ENCODE measurements at regions not wholly inside any gene's neighbourhood (a gene's known extent, or its start where the extent isn't known, plus 50 kb on each side); places are given as distances from the start of the nearest gene placed in this dataset.

DNA sequence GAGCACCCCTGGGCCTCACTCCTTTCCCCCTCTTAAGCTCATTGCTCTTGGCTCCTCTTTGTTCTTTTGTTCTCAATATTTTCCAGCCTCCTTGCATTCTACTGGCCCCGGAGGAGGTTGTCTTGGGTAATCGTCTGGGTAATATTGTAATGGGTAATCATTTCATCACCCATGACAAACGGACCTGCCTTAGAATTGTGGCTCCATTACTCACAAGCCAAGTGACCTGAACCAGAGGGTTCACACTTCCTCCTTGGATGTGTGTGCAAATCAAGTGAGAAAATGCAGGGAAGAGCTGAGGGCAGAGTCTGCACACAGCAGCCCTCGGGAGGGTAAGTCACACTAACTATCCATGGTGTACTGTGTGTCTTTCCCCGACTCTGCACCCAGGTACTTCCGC is 305.0 kb downstream of the BUD13 start:
- DNase-seq (ENCODE audit: low read depth in 6 of 9, low spot score in 9 of 9), result no peak
- Histone ChIP-seq H3K27ac (ENCODE audit: low read depth in 1 of 2, low read length in 1 of 2) (no peak overlapping the region), H3K9me3 (ENCODE audit: control insufficient read depth in 2 of 2, insufficient read depth in 1 of 2, low read length in 1 of 2) (no peaks in the 10 kb centered on the region), H3K4me1 (ENCODE audit: control insufficient read depth in 2 of 2, insufficient read depth in 2 of 2, low read length in 2 of 2) (no peaks in the 10 kb centered on the region), H3K27me3 (ENCODE audit: control insufficient read depth in 2 of 2, insufficient read depth in 1 of 2, low read length in 1 of 2) (no peaks in the 10 kb centered on the region), H3K4me3 (ENCODE audit: low read length in 2 of 2) (no peak overlapping the region), H3K36me3 (ENCODE audit: control insufficient read depth in 2 of 2, insufficient read depth in 2 of 2, low read length in 1 of 2) (no peaks in the 10 kb centered on the region)
- WGBS, result 85% methylated on average over 6 of the region's 6 CpGs

DNA sequence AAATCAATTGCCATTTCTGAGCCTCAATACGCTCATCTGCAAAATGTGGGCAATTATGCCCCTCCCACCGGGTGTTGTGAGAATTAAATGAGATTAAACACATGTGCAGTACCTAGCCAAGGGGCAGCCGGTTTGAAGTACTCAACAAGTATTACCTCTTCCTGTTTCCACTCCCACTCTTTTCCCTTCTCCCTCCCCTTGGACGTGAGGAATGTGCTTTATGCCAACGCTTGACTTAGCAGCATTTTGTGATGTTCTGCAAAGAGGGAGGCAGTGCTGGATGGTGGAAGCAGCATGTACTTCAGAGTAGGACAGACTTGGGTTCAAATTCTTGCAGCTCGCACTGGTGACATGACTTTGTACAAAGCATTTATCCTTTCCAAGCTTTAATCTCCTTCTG is 306.0 kb downstream of the BUD13 start:
- Histone ChIP-seq H3K4me1 (ENCODE audit: control insufficient read depth in 2 of 2, insufficient read depth in 2 of 2, low read length in 2 of 2) (no peaks in the 10 kb centered on the region), H3K27me3 (ENCODE audit: control insufficient read depth in 2 of 2, insufficient read depth in 1 of 2, low read length in 1 of 2) (no peaks in the 10 kb centered on the region), H3K4me3 (ENCODE audit: low read length in 2 of 2) (no peak overlapping the region), H3K9me3 (ENCODE audit: control insufficient read depth in 2 of 2, insufficient read depth in 1 of 2, low read length in 1 of 2) (no peaks in the 10 kb centered on the region), H3K36me3 (ENCODE audit: control insufficient read depth in 2 of 2, insufficient read depth in 2 of 2, low read length in 1 of 2) (no peaks in the 10 kb centered on the region), H3K27ac (ENCODE audit: low read depth in 1 of 2, low read length in 1 of 2) (no peak overlapping the region)
- 70% methylated on average over 6 of the region's 6 CpGs for WGBS
- no peak for DNase-seq (ENCODE audit: low read depth in 6 of 9, low spot score in 9 of 9)

DNA sequence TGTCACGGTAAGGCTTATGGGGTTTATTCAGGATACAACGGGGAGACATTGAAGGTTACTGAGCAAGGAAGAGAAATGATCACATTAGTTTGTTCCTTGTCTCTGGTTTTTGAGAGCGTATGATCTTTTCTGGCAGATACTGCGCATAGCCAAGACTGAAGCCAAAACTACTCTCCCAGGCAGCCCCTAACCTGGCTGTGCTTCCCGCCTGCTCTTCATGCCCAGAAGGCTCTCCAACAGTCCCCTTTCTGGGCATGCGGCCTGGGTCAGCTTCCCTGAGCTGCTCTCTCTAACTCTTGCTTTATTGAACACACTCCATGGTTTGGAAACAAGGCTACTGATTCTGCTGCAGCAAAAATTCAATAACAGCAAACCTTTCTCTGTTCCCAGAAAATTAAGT is 306.6 kb downstream of the BUD13 start:
- Histone ChIP-seq H3K4me3 (ENCODE audit: low read length in 2 of 2) (no peak overlapping the region), H3K36me3 (ENCODE audit: control insufficient read depth in 2 of 2, insufficient read depth in 2 of 2, low read length in 1 of 2) (no peaks in the 10 kb centered on the region), H3K9me3 (ENCODE audit: control insufficient read depth in 2 of 2, insufficient read depth in 1 of 2, low read length in 1 of 2) (no peaks in the 10 kb centered on the region), H3K27me3 (ENCODE audit: control insufficient read depth in 2 of 2, insufficient read depth in 1 of 2, low read length in 1 of 2) (no peaks in the 10 kb centered on the region), H3K4me1 (ENCODE audit: control insufficient read depth in 2 of 2, insufficient read depth in 2 of 2, low read length in 2 of 2) (no peaks in the 10 kb centered on the region), H3K27ac (ENCODE audit: low read depth in 1 of 2, low read length in 1 of 2) (no peak overlapping the region)
- 97% methylated on average over 6 of the region's 6 CpGs for WGBS
- DNase-seq (ENCODE audit: low read depth in 6 of 9, low spot score in 9 of 9), result no peak

DNA sequence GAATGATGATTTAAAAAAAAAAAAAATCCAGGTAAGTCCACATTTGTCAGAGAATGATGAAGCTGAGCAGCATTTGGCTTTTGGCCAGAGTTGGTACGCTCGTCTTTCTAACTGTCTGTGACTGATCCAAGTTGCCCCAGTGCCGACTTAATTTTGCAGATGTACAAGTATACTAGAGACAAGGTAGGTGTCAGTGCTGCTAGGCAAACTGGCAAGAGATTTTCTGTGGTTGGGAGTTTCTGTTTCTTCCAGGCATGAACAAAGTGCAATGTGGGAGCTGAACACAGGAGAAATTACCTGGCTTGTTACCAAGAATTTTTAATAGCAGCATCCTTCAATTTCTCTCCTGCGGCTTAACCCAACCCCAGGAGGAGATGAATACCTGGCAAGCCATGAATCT is 307.7 kb downstream of the BUD13 start:
- Histone ChIP-seq H3K4me1 (ENCODE audit: control insufficient read depth in 2 of 2, insufficient read depth in 2 of 2, low read length in 2 of 2) (no peaks in the 10 kb centered on the region), H3K4me3 (ENCODE audit: low read length in 2 of 2) (no peak overlapping the region), H3K36me3 (ENCODE audit: control insufficient read depth in 2 of 2, insufficient read depth in 2 of 2, low read length in 1 of 2) (no peaks in the 10 kb centered on the region), H3K9me3 (ENCODE audit: control insufficient read depth in 2 of 2, insufficient read depth in 1 of 2, low read length in 1 of 2) (no peaks in the 10 kb centered on the region), H3K27me3 (ENCODE audit: control insufficient read depth in 2 of 2, insufficient read depth in 1 of 2, low read length in 1 of 2) (peaks cover 0 to 3% of the 10 kb centered on the region in 2 donors), H3K27ac (ENCODE audit: low read depth in 1 of 2, low read length in 1 of 2) (no peak overlapping the region)
- no peak for DNase-seq (ENCODE audit: low read depth in 6 of 9, low spot score in 9 of 9)
- WGBS, result 88% methylated on average over 4 of the region's 4 CpGs

DNA sequence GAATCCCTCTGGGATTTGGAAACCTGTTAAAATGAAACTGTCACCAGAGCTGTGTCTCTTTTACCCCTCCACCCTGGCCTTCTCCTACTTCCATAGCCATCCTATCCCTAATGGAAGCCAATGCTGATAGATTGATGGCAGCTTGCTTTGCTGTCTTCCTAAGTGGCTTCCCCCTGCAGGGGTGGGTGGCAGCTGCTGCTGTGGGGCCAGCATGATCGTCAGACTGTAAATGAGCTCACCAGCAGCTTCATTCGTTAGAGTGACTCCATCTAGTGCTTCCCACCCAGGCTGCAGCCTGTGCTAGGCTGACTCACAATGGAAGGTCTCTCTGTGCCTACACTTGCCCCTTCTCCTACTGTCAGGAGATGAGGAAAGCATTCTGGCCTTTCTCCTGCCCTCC is 311.0 kb downstream of the BUD13 start:
- Histone ChIP-seq H3K36me3 (ENCODE audit: control insufficient read depth in 2 of 2, insufficient read depth in 2 of 2, low read length in 1 of 2) (no peaks in the 10 kb centered on the region), H3K4me1 (ENCODE audit: control insufficient read depth in 2 of 2, insufficient read depth in 2 of 2, low read length in 2 of 2) (no peaks in the 10 kb centered on the region), H3K27ac (ENCODE audit: low read depth in 1 of 2, low read length in 1 of 2) (no peak overlapping the region), H3K27me3 (ENCODE audit: control insufficient read depth in 2 of 2, insufficient read depth in 1 of 2, low read length in 1 of 2) (peaks cover 0 to 11% of the 10 kb centered on the region in 2 donors), H3K4me3 (ENCODE audit: low read length in 2 of 2) (no peak overlapping the region), H3K9me3 (ENCODE audit: control insufficient read depth in 2 of 2, insufficient read depth in 1 of 2, low read length in 1 of 2) (no peaks in the 10 kb centered on the region)
- no peak for DNase-seq (ENCODE audit: low read depth in 6 of 9, low spot score in 9 of 9)
- 15% methylated on average over 2 of the region's 2 CpGs for WGBS

DNA sequence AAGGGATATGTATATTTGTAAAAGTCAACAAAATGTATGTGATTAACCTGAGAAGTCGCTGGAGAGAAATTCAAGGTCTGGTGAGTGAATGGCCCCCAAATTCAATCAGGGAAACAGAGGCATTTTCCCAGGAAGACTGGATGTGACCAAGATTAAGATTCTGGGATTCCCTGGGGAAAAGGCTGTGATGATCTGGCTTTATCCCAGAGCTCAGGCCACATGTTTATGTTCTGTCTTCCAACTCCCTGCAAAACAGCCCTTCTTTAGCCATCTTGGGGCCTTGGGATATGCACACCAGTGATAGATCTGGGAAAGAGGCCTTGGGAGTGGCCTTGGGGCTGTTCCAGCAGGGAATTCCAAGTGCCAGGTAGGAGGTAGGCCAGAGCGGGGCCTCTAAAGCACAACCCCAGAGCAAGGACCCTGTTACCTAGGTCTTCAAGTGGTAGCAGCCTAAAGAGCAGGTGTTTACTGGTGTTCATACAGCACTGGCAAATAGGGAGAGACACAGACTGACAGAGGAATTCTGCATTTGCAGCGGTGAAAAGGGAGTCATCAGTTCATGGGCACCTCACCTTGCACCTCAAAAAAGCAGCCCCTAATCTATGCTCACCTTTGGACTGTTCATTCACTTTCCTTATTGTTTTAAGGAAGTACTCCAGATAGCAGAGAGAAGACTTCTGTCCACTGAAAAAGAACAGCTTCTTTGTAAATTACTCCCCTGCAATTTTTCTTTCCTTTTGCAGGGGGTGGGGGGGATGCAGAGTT is 312.4 kb downstream of the BUD13 start:
- no peak for DNase-seq (ENCODE audit: low read depth in 6 of 9, low spot score in 9 of 9)
- Histone ChIP-seq H3K4me1 (ENCODE audit: control insufficient read depth in 2 of 2, insufficient read depth in 2 of 2, low read length in 2 of 2) (no peaks in the 10 kb centered on the region), H3K9me3 (ENCODE audit: control insufficient read depth in 2 of 2, insufficient read depth in 1 of 2, low read length in 1 of 2) (no peaks in the 10 kb centered on the region), H3K4me3 (ENCODE audit: low read length in 2 of 2) (no peak overlapping the region), H3K27me3 (ENCODE audit: control insufficient read depth in 2 of 2, insufficient read depth in 1 of 2, low read length in 1 of 2) (peaks cover 0 to 11% of the 10 kb centered on the region in 2 donors), H3K36me3 (ENCODE audit: control insufficient read depth in 2 of 2, insufficient read depth in 2 of 2, low read length in 1 of 2) (no peaks in the 10 kb centered on the region), H3K27ac (ENCODE audit: low read depth in 1 of 2, low read length in 1 of 2) (no peak overlapping the region)
- 78% methylated on average over 3 of the region's 3 CpGs for WGBS

DNA sequence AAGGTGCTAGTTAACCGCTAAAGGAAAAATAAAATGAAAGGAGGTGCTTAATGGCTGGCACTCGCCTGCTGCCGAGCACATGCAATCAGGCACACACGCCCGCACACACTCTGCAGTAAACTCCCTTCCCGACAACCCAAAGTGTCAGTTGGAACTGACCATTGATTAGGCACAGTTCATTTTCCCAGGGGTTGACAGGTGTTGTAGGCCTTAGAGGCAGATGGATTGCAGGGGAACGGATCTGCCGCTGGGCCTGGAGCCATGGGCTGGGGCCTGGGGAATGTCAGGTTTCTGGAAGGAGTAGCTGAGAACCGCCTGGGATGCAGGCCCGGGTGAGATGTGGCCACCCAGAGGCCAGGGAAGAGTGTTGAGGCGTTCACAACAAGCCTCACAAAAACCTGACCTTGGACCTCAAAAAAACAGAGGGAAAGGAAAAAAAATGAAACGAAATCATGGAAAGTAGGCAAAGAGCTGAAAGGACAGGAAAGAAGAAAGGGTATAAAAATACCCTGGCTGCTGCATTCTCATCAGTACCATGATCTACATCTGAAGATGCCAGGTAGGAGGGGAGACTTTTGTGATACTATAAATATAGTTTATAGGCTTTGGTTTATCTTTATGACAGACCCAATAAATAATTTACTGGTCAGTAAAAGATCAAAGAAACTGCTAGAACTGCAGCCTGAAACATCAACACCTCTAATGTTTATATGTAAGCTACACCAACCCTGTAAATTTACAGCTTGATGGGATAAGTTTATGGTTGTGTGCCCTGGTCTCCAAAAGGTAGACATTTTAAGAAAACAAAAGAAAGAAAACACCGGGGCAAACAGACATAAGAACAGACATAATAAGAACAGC is 313.4 kb downstream of the BUD13 start:
- WGBS, result 64% methylated on average over 13 of the region's 13 CpGs
- H3K27ac ChIP-seq (ENCODE audit: low read depth in 1 of 2, low read length in 1 of 2), result no peak overlapping the region
- no peaks in the 10 kb centered on the region for H3K4me1 ChIP-seq (ENCODE audit: control insufficient read depth in 2 of 2, insufficient read depth in 2 of 2, low read length in 2 of 2)
- H3K9me3 ChIP-seq (ENCODE audit: control insufficient read depth in 2 of 2, insufficient read depth in 1 of 2, low read length in 1 of 2), result no peaks in the 10 kb centered on the region
- H3K27me3 ChIP-seq (ENCODE audit: control insufficient read depth in 2 of 2, insufficient read depth in 1 of 2, low read length in 1 of 2), result peaks cover 0 to 11% of the 10 kb centered on the region in 2 donors
- no peak overlapping the region for H3K4me3 ChIP-seq (ENCODE audit: low read length in 2 of 2)
- DNase-seq (ENCODE audit: low read depth in 6 of 9, low spot score in 9 of 9), result no peak
- H3K36me3 ChIP-seq (ENCODE audit: control insufficient read depth in 2 of 2, insufficient read depth in 2 of 2, low read length in 1 of 2), result no peaks in the 10 kb centered on the region

DNA sequence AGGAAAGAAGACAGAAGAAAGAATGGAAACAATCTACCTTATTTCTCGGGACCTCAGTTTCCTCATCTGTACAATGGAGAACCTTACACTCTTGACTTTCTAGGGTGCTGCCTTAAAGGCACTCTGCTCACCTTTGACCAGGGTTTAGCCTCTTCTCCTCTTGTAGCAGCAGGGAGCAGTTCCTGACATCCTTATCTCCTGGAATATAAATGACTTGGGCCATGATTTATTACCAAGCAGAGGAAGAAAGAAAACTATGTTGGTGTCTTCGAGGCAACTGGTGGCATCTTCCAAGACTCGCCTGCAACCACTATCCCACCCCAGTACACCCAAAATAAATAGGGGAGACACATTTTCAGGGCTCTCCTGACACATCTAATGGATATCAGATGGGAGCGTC is 314.2 kb downstream of the BUD13 start:
- no peak for DNase-seq (ENCODE audit: low read depth in 6 of 9, low spot score in 9 of 9)
- Histone ChIP-seq H3K9me3 (ENCODE audit: control insufficient read depth in 2 of 2, insufficient read depth in 1 of 2, low read length in 1 of 2) (no peaks in the 10 kb centered on the region), H3K27me3 (ENCODE audit: control insufficient read depth in 2 of 2, insufficient read depth in 1 of 2, low read length in 1 of 2) (peaks cover 0 to 11% of the 10 kb centered on the region in 2 donors), H3K4me1 (ENCODE audit: control insufficient read depth in 2 of 2, insufficient read depth in 2 of 2, low read length in 2 of 2) (no peaks in the 10 kb centered on the region), H3K27ac (ENCODE audit: low read depth in 1 of 2, low read length in 1 of 2) (no peak overlapping the region), H3K4me3 (ENCODE audit: low read length in 2 of 2) (no peak overlapping the region), H3K36me3 (ENCODE audit: control insufficient read depth in 2 of 2, insufficient read depth in 2 of 2, low read length in 1 of 2) (no peaks in the 10 kb centered on the region)
- 72% methylated on average over 4 of the region's 4 CpGs for WGBS

DNA sequence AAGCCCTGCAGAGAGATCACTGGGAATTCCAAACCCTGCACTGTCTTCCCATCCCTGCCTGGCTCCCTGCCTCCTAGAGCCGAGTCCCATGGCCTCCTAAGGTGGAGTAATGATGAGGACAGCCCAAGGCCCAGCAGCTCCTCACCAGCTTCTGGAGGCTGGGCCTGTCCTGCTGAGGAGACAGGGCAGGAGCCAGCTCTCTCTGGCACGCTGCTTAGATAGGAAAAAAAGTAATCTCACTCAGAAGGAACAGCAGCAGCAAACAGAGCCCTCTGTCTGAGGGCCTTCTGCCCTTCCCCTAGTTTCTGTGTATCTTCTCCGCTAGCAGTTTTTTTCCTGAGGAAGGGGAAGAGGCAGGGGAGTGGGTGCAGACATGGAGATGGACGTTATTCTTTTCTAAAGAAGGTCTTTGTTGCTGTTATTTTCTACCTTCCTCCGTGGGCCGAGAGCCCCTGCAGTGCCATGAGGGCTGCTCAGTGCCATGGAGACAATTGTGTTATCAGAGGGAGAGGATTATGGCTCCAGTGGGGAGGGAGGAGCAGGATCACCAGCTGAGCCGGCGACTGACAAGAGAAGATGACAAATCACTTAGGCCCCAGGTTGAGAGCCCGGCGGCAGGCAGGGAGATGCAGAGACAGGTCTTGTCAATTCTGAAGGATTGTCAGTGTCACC is 315.3 kb downstream of the BUD13 start:
- Histone ChIP-seq H3K4me1 (ENCODE audit: control insufficient read depth in 2 of 2, insufficient read depth in 2 of 2, low read length in 2 of 2) (no peaks in the 10 kb centered on the region), H3K4me3 (ENCODE audit: low read length in 2 of 2) (no peak overlapping the region), H3K27me3 (ENCODE audit: control insufficient read depth in 2 of 2, insufficient read depth in 1 of 2, low read length in 1 of 2) (peaks cover 0 to 11% of the 10 kb centered on the region in 2 donors), H3K36me3 (ENCODE audit: control insufficient read depth in 2 of 2, insufficient read depth in 2 of 2, low read length in 1 of 2) (no peaks in the 10 kb centered on the region), H3K9me3 (ENCODE audit: control insufficient read depth in 2 of 2, insufficient read depth in 1 of 2, low read length in 1 of 2) (no peaks in the 10 kb centered on the region), H3K27ac (ENCODE audit: low read depth in 1 of 2, low read length in 1 of 2) (no peak overlapping the region)
- DNase-seq (ENCODE audit: low read depth in 6 of 9, low spot score in 9 of 9), result no peak
- 62% methylated on average over 10 of the region's 10 CpGs for WGBS

Measured in thymus (tissue), 11 donors.